ENCODE measurements at regions not wholly inside any gene's neighbourhood (a gene's known extent, or its start where the extent isn't known, plus 50 kb on each side); places are given as distances from the start of the nearest gene placed in this dataset.

DNA sequence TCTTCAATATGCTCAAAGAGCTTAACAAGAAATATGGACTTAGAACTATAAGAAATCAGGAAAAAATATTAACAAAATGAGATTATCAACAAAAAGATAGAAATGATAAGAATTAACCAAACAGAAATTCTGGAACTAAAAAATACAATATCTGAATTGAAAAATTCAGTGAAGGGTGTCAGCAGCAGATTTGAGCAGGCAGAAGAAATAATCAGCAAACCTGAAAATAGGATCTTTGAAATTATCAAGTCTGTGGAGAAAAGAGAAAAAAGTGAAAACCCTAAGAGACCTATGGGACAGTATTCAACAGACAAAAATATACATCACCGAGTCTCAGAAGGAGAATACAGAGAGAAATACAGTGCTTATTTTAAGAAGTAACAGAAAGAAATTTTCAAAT is 877.8 kb upstream of the AGA start:
- H3K9me3 Mint-ChIP-seq (ENCODE audit: low read depth): peaks cover 11% of the 10 kb centered on the region
- H3K27me3 Mint-ChIP-seq: no peaks in the 10 kb centered on the region
- no peak overlapping the region for H3K27ac Mint-ChIP-seq
- H3K4me1 Mint-ChIP-seq (ENCODE audit: low read depth): peaks cover 7% of the 10 kb centered on the region
- no peak for DNase-seq (ENCODE audit: low spot score, unreplicated experiment)
- H3K4me3 Mint-ChIP-seq (ENCODE audit: low read depth): no peak overlapping the region
- no peak for TF ChIP-seq CTCF (IDR thresholded peaks at IDR 0.05; ENCODE audit: unreplicated experiment)
- no peaks in the 10 kb centered on the region for H3K36me3 Mint-ChIP-seq (ENCODE audit: insufficient read depth)

DNA sequence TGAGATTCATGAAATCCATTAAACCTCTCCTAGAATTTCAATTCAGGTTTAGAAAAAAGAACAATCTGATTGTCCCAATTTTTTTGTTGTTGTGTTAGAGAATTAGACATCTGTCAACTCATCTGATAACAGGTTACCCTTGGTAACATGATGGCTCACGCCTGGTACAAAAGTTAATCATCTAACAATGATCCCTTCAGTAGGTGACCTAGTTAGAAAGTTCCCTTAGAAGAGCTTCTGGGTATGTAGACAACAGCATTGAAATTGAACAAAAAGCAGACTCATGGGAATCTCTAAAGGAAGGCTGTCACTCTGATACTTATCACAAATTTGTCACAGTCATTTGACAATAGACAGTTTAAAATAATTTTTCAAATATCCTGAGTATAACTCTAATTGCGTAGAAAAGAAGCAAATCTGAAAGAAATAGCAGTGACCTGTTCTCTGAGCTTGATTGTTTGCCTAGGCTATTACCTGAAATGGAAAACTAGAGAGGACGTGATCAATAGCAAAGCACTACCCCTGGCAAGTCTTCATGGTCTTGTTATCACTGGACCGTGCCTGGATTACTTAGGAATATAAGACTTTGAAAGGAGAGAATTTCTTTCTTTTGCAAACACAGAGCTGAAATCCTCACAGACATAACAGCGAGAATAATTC is 880.4 kb upstream of the AGA start:
- Mint-ChIP-seq H3K27me3 (no peaks in the 10 kb centered on the region), H3K9me3 (ENCODE audit: low read depth) (peaks cover 11% of the 10 kb centered on the region), H3K4me1 (ENCODE audit: low read depth) (peaks cover 7% of the 10 kb centered on the region), H3K4me3 (ENCODE audit: low read depth) (peak overlapping the region; percentile 40), H3K36me3 (ENCODE audit: insufficient read depth) (no peaks in the 10 kb centered on the region), H3K27ac (peak overlapping the region; percentile 84)
- DNase-seq (ENCODE audit: low spot score, unreplicated experiment): no peak
- no peak for TF ChIP-seq CTCF (IDR thresholded peaks at IDR 0.05; ENCODE audit: unreplicated experiment)

DNA sequence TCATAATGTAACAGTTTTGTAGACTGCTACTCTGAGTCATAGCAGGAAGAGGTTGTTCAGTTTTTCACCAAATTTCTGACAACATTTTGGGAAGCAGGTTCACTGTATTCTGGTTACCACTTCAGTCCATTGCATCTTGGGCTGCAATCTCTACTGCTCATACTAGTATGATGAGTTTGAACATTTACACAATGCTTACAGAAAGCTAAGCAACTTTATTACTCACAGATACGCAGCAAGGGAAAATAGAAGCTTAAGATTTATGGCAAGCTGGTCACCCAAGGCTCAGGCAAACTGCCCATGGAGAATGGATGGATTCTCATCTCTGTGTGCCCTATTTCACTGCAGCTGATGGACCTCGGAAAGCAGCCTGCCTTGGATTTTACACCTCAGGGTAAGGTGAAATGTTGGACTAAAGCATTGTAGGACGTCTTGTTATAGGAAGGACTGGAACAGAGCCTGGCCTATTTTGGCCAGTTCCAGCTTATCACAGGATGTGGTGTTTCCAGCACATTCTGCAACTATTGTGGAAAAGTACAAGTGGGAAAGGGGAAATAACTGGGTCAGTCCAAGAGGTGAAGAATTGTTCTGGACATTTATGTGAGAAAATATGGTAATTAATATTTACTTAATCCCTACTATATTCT is 887.1 kb upstream of the AGA start:
- no peak for TF ChIP-seq CTCF (IDR thresholded peaks at IDR 0.05; ENCODE audit: unreplicated experiment)
- H3K9me3 Mint-ChIP-seq (ENCODE audit: low read depth): peaks cover 4% of the 10 kb centered on the region
- no peaks in the 10 kb centered on the region for H3K27me3 Mint-ChIP-seq
- H3K4me3 Mint-ChIP-seq (ENCODE audit: low read depth): no peak overlapping the region
- DNase-seq (ENCODE audit: low spot score, unreplicated experiment): no peak
- H3K4me1 Mint-ChIP-seq (ENCODE audit: low read depth): no peaks in the 10 kb centered on the region
- no peak overlapping the region for H3K27ac Mint-ChIP-seq
- H3K36me3 Mint-ChIP-seq (ENCODE audit: insufficient read depth): no peaks in the 10 kb centered on the region

DNA sequence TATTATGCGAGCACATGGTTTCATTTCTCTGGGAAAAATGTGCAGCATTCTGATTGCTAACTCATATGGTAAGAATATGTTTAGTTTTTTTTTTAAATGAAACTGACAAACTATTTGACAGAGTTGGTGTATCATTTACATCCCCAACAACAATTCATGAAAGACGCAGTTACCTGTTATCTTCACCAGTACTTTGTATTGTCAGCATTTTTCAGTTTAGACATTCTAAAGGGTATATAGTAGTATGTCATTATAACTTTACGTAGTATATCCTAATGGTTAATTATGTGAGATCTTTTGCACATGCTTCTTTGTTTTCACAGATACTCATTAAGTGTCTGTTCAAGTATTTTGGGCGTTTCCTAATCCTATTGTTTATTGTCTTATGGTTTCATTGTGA is 891.1 kb upstream of the AGA start:
- Mint-ChIP-seq H3K27ac (no peak overlapping the region), H3K27me3 (no peaks in the 10 kb centered on the region), H3K36me3 (ENCODE audit: insufficient read depth) (no peaks in the 10 kb centered on the region), H3K4me3 (ENCODE audit: low read depth) (no peak overlapping the region), H3K9me3 (ENCODE audit: low read depth) (peaks cover 9% of the 10 kb centered on the region), H3K4me1 (ENCODE audit: low read depth) (no peaks in the 10 kb centered on the region)
- DNase-seq (ENCODE audit: low spot score, unreplicated experiment): no peak
- no peak for TF ChIP-seq CTCF (IDR thresholded peaks at IDR 0.05; ENCODE audit: unreplicated experiment)

DNA sequence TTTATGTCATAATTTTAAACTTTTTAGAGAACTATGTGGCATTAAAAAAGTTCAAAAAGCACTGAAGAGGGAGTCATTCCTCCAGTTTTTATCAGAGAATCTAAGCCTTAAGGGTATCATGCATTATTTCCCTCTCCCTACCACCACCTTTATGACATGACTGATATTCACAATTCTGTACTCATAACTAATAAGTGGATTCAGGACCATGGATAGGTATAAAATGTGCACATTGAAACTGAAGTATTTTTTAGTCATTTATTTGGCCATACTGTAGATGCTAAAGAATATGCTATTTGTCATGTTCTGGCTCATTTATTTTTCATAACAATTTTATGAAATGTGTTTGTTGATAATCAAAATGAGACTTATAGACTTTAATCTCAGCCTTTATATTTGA is 897.5 kb upstream of the AGA start:
- H3K9me3 Mint-ChIP-seq (ENCODE audit: low read depth): peaks cover 6% of the 10 kb centered on the region
- TF ChIP-seq CTCF (IDR thresholded peaks at IDR 0.05; ENCODE audit: unreplicated experiment): no peak
- no peaks in the 10 kb centered on the region for H3K4me1 Mint-ChIP-seq (ENCODE audit: low read depth)
- no peaks in the 10 kb centered on the region for H3K27me3 Mint-ChIP-seq
- no peak overlapping the region for H3K27ac Mint-ChIP-seq
- no peak for DNase-seq (ENCODE audit: low spot score, unreplicated experiment)
- no peak overlapping the region for H3K4me3 Mint-ChIP-seq (ENCODE audit: low read depth)
- H3K36me3 Mint-ChIP-seq (ENCODE audit: insufficient read depth): no peaks in the 10 kb centered on the region
